RWPE2 (cell line): ENCODE measurements at regions not wholly inside any gene's neighbourhood (a gene's known extent, or its start where the extent isn't known, plus 50 kb on each side); places are given as distances from the start of the nearest gene placed in this dataset.
"Not testable (repeated sequence)": the region's sequence is repeated elsewhere in the genome, so short reads cannot be mapped to it uniquely, and the experiment has no call there.

ENCODE experiments used
- ATAC-seq: fragments of 200-7000 bp; cut with Tn5 transposase; 3 replicates; pipeline ENCODE4 v1.9.1; 2021; ENCODE audit warnings: low read depth
- DNase-seq: peaks from one replicate; pipeline ENCODE4 v3.0.0-alpha.2; 2020; ENCODE audit warnings: low spot score
- H3K27ac ChIP-seq: fragments of 450-650 bp; 2 replicates; pipeline ENCODE4 v1.5.1; 2017; ENCODE audit warnings: mild to moderate bottlenecking; ENCODE audit not compliant: poor library complexity, severe bottlenecking
- H3K27me3 ChIP-seq: fragments of 250-450 bp; sonication (Bioruptor Pico); 2 replicates; pipeline ENCODE4 v1.5.1; 2021; ENCODE audit warnings: mild to moderate bottlenecking, moderate library complexity; ENCODE audit not compliant: insufficient read depth, poor library complexity, severe bottlenecking
- H3K36me3 ChIP-seq: fragments of 250-450 bp; sonication (Bioruptor Pico); 2 replicates; pipeline ENCODE4 v1.5.1; 2020; ENCODE audit warnings: low read depth, mild to moderate bottlenecking, moderate library complexity
- H3K4me1 ChIP-seq: fragments of 250-450 bp; sonication (Bioruptor Pico); 2 replicates; pipeline ENCODE4 v1.5.1; 2021; ENCODE audit warnings: mild to moderate bottlenecking, moderate library complexity; ENCODE audit not compliant: insufficient read depth, poor library complexity, severe bottlenecking
- H3K4me3 ChIP-seq: fragments of 250-450 bp; sonication (Bioruptor Pico); 2 replicates; pipeline ENCODE4 v1.5.1; 2021; ENCODE audit warnings: mild to moderate bottlenecking, moderate library complexity; ENCODE audit not compliant: severe bottlenecking
- H3K9me3 ChIP-seq: fragments of 250-450 bp; sonication (Bioruptor Pico); 2 replicates; pipeline ENCODE4 v1.5.1; 2021; ENCODE audit warnings: mild to moderate bottlenecking, moderate library complexity; ENCODE audit not compliant: severe bottlenecking
- CTCF ChIP-seq: fragments of 450-650 bp; IDR thresholded peaks from one replicate; pipeline ENCODE4 v1.5.1; 2017; ENCODE audit warnings: mild to moderate bottlenecking, moderate library complexity; ENCODE audit not compliant: poor library complexity, severe bottlenecking

GRCh38 chr6:60991427-60992028, 1294.5 kb downstream of the KHDRBS2 start:
- TF ChIP-seq CTCF = no peak
- H3K9me3 ChIP-seq = no peaks in the 10 kb centered on the region
- ATAC-seq = no peak

GRCh38 chr6:60952500-60952899, 1333.5 kb downstream of the KHDRBS2 start:
- peaks cover 21% of the 10 kb centered on the region for H3K4me1 ChIP-seq
- ATAC-seq (peak; percentile 95), DNase-seq (no peak)
- peak overlapping the region; percentile 75 for H3K27ac ChIP-seq
- no peaks in the 10 kb centered on the region for H3K36me3 ChIP-seq
- H3K4me3 ChIP-seq = no peak overlapping the region
- no peak for TF ChIP-seq CTCF
- no peaks in the 10 kb centered on the region for H3K27me3 ChIP-seq
- H3K9me3 ChIP-seq = no peaks in the 10 kb centered on the region

More at GRCh38 chr6:60991427-60992028, 1294.5 kb downstream of the KHDRBS2 start:
- Histone ChIP-seq H3K27me3 (no peaks in the 10 kb centered on the region), H3K4me3 (no peak overlapping the region), H3K36me3 (no peaks in the 10 kb centered on the region), H3K27ac (no peak overlapping the region), H3K4me1 (no peaks in the 10 kb centered on the region)
- DNase-seq = no peak

- peak overlapping the region; percentile 13 for H3K27ac ChIP-seq
- not testable (repeated sequence) for H3K27me3 ChIP-seq, ATAC-seq, H3K4me3 ChIP-seq, DNase-seq, H3K36me3 ChIP-seq, H3K9me3 ChIP-seq
- peaks cover 31% of the 10 kb centered on the region for H3K4me1 ChIP-seq
These were observed 1335.7 kb downstream of the KHDRBS2 start for GRCh38 chr6:60950221-60950923.

- not testable (repeated sequence) for DNase-seq, H3K27me3 ChIP-seq, H3K36me3 ChIP-seq, H3K9me3 ChIP-seq
- Histone ChIP-seq H3K27ac (peak overlapping the region; percentile 91), H3K4me1 (peaks cover 25% of the 10 kb centered on the region), H3K4me3 (peak overlapping the region; percentile 7)
- ATAC-seq = peak; percentile 95
These were observed 1338.6 kb downstream of the KHDRBS2 start for GRCh38 chr6:60947416-60947815.

GRCh38 chr6:60944803-60945202, 1341.2 kb downstream of the KHDRBS2 start:
- H3K27ac ChIP-seq, DNase-seq, H3K4me3 ChIP-seq, ATAC-seq, H3K9me3 ChIP-seq, H3K36me3 ChIP-seq, H3K27me3 ChIP-seq: not testable (repeated sequence)
- H3K4me1 ChIP-seq = peaks cover 14% of the 10 kb centered on the region

- not testable (repeated sequence) for H3K27me3 ChIP-seq, H3K27ac ChIP-seq, H3K36me3 ChIP-seq, H3K4me3 ChIP-seq, DNase-seq, H3K9me3 ChIP-seq, H3K4me1 ChIP-seq
- peak; percentile 41; the same call in 1 of the 3 replicates for ATAC-seq
These were observed 1350.1 kb downstream of the KHDRBS2 start for GRCh38 chr6:60935970-60936369.

- H3K4me3 ChIP-seq, DNase-seq, H3K36me3 ChIP-seq, H3K4me1 ChIP-seq, H3K27me3 ChIP-seq, H3K27ac ChIP-seq, H3K9me3 ChIP-seq: not testable (repeated sequence)
- peak; percentile 81 for ATAC-seq
These were observed 1366.4 kb downstream of the KHDRBS2 start for GRCh38 chr6:60919652-60920051.

- H3K36me3 ChIP-seq, H3K4me1 ChIP-seq, H3K27me3 ChIP-seq, ATAC-seq, H3K4me3 ChIP-seq, H3K9me3 ChIP-seq, H3K27ac ChIP-seq, DNase-seq: not testable (repeated sequence)
These were observed 1382.2 kb downstream of the KHDRBS2 start for GRCh38 chr6:60903860-60904259.

- H3K36me3 ChIP-seq, H3K4me3 ChIP-seq, H3K27ac ChIP-seq, H3K27me3 ChIP-seq, H3K4me1 ChIP-seq, DNase-seq, ATAC-seq, H3K9me3 ChIP-seq: not testable (repeated sequence)
These were observed 1392.7 kb downstream of the KHDRBS2 start for GRCh38 chr6:60893374-60893773.
